ENCODE measurements at regions not wholly inside any gene's neighbourhood (a gene's known extent, or its start where the extent isn't known, plus 50 kb on each side); places are given as distances from the start of the nearest gene placed in this dataset.
"Not testable (repeated sequence)": the region's sequence is repeated elsewhere in the genome, so short reads cannot be mapped to it uniquely, and the experiment has no call there.

DNA sequence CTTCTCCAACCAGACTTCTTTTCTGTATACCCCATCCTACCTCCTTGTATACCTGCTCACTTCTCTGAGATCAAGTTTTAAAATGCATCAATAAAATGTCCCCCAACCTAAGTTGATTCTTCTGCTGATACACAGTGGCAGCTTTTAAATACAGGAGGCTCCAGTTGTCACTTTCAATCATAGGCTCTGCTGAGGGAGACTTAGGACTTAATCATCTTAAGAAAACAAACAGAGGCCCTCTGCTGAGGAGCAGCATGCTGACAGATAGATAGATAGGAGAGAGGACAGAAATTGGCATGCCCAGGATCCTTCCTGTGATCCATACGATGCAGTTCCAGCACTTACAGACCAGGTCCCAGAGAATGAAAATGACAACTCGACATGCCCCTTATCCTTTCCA, 311.0 kb upstream of the PROX1 start:
- DNase-seq: no peak

DNA sequence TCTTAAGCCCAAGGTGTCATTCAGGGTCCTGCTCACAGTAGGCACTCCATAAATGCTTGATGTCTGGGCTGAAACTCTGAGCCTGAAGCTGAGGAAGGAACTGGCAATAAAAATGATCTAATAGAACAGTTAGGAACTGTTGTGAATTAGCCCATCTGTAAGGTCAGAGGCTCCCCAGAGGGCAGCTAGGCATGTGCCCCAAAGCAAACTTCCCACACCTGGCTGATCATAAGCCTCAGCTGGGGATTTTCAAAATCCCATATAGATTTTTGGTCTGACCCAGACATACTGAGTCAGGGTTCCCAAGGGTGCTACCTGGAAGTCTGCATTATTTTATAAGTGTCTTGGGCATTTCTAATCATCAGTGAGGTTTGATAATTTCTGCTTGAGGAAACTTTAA, 309.4 kb upstream of the PROX1 start:
- no peak for DNase-seq

DNA sequence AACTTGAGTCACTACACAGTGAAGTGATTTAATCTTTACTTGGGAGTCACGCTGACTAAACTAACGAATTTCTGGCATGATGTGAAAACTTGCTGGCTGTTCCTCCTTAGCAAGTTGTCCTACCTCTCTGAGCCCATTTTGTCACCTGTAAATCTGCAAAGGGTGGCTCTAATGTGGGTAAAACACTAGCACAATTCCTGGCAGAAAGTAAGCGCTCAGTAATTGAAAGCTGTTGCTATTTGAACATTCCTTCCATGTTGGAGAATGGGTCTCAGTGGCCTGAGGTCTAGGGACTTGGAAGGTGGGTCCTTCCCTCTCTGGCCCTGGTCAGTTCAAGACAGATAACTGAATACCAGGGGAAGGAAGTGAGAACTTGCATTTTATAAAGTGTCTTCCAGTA, 309.0 kb upstream of the PROX1 start:
- DNase-seq: no peak

DNA sequence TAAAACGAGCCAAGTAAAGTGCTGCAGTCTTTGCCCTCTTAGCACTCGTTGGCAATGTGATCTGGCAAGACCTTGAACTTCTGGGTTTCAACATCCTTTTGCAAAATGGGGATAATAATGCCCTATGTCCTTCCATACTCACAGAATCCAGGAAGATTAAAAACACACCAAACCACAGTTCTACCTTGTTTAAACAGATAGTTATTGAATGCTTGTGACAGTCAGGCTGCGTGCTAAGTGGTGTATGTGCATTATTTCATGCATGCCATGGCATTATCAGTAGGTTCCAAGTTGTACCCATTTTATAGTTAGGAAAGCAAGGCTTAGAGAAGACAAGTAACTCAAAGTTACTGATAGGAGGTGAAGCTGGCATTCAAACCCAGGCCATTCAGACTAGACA, 308.6 kb upstream of the PROX1 start:
- no peak for DNase-seq

DNA sequence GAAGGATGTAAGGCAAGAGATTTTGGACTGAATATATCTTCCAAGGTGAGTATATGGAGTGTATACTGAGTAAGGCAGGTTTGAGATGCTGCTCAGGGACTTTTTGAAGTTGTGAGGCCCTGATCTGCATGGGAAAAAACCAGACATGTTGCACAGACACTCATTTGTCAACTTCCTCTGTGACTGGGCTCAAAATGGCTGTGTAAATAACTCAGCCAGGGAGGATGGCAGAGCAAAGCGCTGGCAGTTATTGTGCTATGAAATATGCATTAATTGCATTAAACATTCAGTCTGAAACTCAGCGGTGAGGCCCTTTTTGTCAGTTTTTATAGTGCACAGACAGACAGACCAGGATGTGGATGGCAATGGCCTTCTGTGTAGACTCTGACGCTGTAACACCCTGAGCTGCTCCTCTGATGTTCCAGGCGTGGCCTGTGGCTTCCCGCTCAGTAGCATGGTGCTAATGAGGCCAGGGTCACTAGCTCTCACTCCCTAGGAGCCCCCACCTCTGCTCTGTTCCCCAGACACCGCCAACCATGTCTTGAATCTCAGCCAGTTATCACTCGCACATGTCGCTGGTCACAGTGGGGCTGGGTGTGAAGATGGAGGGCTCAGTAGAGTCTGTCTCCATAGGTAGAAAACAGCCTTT, 307.0 kb upstream of the PROX1 start:
- DNase-seq: no peak

DNA sequence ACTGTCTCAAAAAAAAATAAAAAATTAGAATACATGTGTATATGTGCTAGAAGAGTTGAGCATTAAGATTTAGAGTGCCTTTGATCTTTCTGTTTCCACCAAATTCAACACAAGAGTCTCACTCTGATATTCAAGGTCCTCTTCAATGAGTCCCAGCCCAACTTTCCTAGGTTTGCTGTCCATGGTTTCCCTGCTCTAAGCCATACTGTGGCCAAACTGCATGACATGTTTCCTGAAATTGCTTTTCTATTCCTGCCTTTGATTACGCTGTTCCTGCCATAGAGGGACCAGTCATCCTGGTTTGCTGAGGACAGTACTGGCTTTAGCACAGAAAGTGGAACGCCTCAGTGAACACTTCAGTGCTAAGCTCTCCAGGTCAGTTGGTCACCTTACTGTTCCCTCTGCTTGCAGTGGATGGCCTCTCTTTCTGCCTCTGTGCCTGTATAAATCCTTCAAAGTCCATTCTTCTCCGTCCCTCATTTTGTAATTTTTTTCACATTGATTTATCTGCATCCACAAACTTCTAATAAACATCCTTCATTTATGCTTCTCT, 305.9 kb upstream of the PROX1 start:
- no peak for DNase-seq

DNA sequence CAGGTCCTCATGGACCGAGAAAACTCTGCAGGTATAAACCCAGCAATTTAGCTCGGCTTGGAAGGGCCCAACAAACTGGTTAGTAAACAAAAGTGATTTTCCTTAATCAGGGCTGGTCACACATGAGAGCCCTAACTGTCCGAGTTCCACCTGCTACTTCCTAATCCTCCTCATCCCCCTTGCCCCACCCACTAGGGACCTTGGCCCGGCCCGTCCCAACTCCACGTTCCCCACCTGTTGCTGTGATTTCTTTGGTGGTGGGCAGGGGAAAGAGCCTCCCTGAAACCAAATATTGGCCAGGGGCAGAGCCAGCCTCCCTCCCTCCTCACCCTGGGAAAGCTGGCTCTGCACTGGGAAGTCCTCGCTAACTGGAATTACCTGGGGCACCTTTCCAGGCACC, 304.2 kb upstream of the PROX1 start:
- no peak for DNase-seq

DNA sequence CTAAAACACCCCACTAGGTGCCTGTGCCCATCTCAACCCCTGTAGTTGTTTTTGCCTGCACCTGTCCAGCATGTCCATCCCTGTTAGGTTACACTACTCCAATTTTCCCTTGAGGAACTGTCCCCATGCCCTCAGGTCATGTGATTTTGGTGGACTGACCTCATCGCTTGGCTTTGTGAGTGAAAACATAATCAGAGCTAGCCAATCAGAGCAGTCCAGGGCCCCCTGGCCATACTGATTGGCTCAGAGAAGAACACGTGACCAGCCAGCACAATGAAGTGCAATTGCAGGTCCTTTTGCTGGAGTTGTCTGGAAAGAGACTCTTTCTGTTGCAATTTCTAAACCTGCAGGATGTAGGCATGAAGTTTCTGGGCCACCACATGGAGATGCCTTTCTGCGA, 303.3 kb upstream of the PROX1 start:
- no peak for DNase-seq

DNA sequence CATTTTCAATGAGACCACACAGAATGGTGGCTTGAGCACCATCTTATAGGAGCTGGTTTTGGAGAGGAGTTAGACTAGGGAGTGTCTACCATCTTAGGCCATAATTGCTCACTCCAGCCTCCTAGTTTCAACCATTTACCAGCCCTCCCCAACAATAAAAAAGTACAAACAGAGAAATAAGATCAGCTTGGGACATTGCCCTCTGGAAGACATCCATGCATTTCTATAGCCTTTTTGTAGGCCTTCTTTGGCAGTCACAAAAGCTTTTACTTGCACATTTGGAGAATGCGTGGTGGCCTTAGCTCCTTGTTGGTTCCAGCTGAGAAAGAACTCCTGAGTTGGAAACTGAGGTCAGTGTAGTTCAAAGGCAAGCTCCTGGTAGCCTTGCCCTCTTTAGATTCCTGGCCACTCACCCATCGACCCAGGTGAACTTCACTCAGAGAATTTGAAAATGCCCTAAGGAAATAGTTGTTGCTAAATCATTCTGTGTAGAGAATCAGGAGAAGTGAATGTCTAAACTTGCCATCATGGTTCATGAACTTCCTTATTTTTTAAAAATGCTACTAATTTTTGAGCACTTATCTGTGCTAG, 301.7 kb upstream of the PROX1 start:
- DNase-seq: no peak

DNA sequence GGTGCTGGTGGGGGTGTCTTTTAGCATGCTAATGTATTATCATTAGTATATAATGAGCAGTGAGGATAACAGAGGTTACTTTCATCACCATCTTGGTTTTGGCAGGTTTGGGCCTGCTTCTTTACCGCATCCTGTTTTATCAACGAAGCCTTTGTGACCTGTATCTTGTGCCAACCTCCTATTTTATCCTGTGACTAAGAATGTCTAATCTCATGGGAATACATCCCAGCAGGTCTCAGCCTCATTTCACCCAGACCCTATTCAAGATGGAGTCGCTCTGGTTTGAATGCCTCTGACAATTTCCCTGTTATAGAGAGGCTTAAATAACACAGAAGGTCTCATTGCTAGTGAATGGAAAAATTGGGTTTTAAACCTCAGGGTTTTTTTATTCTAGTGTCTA, 300.8 kb upstream of the PROX1 start:
- DNase-seq: no peak

DNA sequence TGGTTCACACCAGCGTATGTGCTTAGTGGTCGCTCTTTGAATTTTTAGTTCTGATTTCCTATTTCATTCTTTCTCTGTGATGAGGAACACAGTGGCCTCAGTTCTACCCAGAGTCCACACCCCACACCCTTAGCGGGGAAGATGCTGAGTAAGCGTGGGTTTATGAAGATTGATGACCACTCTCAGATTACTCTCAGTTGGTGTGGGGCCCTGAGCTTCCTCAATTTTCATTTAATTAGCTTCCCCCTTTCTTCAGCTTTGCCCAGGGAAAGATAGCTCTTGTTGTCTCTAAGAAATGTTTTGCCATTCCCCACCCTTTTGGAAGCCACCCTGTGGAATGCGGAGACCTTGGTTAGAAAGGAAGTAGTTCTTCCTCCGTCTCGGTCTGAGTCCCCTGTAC, 299.9 kb upstream of the PROX1 start:
- DNase-seq: no peak

DNA sequence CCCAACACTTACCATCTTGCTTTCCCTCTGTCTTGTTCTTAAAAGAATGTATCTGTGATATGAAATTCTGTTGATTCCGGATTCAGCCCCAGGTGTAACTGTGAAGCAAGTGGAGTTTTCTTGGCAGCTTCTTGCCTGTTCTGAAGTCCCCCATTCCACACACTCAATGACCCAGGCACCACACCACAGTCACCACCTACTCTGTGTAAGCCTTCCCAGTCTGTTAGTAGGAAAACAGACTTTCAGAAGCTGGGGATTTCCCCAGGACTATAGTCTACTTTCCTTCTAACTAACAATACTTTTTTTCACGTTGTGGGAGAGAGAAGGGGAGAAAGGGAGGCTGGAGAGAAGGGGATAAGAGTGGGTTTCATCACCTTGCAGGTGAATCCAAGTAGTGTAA, 299.1 kb upstream of the PROX1 start:
- DNase-seq: no peak

DNA sequence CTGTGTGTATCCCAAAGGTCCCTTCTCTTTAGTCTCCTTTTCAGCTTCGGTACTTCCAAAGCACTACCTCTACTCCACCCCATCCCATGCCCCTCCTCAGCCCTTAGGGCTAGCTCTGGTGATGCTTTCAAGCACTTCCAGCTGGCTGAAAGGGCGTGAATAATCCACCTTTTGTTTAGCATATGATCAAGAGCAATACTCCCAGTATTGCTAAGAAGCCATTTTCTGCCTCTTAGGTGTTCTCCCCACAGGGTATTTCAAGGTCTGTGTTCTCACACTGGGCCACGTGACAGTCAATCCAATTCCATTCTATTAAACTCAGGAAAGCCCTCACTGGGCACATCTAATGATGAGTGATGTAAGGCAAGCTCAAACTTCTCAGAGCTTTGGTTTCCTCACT, 298.5 kb upstream of the PROX1 start:
- no peak for DNase-seq

DNA sequence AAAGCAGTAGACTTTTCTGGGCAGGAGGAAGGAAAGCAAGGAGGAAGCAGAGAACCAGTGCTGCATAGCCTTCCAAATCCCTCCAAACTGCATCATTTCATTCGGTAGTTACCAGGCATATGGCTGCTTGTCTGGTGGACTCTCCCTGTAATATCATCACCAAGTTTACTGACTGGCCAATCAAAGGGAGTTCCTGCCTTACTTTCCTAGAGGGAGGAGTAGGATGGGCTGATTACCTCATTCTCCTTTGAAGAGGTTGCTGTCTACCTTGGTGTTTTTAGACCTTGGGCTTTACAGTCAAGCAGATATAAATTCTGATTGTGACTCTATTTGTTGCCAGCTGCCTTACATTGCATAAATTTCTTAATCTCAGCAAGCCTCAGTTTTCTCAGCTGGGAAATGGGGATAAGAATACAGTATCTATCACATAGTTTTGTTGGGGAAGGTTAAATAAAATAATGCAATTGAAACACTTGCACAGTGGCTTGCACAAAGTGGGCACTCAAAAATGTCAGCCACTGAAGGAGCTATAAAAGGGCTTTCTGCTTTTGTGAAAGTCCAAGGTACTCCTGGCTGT, 297.3 kb upstream of the PROX1 start:
- DNase-seq: no peak

DNA sequence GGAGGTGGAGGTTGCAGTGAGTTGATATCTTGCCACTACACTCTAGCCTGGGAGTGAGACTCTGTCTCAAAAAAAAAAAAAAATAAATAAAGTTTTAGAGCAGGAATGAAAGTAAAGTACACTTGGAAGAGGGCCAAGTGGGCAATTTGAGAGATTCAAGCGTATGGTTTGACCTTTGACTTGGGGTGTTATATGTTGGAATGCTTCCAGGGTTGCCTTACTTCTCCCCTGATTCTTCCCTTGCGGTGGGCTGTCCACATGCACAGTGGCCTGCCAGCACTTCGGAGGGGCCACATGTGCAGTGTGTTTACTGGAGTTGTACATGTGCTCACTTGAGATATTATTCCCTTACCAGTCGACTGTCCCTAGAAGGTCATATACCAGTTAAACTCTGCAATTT, 295.5 kb upstream of the PROX1 start:
- DNase-seq: no peak

DNA sequence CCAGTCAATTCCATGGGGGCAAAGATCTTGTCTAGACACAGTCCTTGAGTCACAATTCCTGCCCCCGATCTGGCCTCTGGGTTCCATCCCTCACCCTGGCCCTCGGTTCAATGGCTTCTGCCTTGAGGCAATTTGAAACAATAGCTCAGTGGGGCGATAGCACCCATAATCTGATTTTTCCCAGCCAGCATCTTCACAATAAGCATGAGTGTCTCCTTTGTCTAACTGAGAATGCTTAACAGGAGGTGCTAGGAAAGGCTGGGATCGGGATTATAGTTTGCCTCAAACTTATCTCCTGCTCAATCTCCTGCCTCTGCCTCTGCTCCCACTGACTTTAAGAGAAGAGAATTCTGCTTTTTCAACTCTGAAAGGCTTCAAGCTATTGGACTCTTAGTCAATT, 293.9 kb upstream of the PROX1 start:
- no peak for DNase-seq

DNA sequence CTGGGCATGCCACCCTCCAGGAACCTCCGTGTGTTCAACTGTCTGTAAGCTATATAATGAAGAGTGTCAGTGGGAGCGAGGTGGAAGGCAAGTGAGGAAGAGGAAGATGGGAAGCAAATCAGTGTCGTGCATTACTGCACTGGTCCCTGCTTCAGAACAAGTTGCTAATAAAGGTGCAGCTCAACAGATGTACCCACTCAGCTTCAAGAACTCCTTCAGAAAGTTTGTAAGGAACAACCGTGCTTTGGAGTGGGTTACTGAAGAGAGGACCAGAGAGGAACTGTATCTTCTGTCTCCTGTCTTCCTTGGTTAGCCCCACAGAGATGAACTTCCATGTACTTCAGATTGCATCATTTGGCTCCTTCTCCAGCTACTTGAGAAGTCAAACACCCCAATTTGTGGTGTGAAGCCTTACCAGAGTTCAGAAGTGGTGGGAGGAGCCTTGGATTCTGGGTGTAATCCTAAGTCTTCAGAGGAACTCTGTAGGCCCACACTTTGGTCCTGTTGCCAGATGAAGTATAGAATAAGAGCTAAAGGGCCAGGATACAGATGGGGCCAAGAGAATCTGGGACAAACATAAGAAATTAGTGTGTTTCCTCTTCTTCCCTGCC, 290.5 kb upstream of the PROX1 start:
- no peak for DNase-seq

DNA sequence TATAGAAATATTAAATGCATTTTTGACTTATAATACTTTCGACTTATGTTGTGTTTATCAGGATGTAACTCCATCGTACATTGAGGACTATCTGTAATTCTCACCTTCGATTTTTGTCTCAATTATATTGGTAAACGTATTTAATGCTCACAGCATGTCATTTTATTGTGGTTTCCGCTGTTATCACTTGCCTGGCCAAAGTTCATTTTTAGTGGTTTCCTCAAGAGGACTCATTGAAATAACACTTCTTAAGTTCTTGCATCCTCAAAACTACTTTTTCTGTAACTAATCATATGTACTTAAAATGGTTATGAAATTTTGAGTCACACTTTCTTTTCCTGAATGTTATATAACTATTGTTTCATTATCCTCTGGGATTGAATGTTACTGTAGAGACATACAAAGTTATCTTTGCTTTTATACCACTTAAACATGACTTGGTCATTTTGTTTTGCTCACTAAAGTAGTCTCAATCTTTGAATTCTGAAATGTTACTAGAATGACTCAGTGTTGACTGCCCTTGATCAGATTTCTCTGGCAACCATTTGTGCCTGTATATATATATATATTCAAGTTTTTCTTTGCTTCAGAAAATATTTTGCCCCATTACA, 289.6 kb upstream of the PROX1 start:
- DNase-seq: no peak

DNA sequence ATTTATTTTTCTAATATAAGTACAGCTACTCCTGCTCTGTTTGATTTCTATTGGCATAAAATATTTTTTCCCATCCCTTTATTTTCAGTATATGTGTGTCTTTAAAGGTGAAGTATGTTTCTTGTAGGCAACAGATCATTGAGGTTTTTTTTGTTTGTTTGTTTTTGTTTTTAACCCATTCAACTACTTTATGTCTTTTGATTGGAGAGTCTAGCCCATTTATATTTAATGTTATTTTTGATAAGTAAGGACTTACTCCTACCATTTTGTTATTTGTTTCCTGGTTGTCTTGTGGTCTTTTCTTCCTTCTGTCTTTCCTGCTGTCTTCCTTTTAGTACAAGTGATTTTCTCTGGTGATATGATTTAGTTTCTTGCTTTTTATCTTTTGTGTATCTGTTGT, 285.1 kb upstream of the PROX1 start:
- no peak for DNase-seq

DNA sequence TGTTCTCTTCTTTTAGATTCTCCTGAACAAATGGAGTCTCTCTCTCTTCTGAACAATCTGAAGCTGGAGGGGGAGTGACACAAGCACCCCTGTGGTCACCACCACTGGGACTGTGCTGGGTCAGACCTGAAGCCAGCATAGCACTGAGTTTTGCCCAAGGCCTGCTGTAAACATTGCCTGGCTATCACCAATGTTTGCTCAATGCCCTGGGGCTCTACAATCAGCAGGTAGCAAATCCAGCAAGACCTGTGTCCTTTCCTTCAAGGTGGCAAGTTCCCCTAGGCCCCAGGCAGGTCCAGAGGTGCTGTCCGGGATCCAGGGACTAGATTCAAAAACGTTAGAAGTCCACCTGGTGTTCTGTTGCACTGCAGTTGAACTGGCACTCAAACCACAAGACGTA, 282.8 kb upstream of the PROX1 start:
- DNase-seq: no peak

DNA sequence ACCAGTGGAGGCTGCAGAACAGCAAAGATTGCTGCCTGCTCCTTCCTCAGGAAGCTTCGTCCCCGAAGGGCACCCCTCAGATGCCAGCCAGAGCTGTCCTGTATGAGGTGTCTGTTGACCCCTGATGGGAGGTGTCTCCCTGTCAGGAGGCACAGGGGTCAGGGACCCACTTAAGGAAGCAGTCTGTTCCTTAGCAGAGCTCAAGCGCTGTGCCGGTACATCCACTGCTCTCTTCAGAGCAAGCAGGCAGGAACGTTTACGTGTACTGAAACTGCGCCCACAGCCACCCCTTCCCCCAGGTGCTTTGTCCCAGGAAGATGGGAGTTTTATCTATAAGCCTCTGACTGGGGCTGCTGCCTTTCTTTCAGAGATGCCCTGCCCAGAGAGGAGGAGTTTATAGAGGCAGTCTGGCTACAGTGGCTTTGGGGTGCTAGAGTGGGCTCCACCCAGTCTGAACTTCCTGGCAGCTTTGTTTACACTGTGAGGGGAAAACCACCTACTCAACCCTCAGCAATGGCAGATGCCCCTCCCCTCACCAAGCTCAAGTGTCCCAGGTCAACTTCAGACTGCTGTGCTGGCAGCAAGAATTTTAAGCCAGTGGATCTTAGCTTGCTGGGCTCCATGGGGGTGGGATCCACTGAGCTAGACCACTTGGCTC, 275.8 kb upstream of the PROX1 start:
- not testable (repeated sequence) for DNase-seq

DNA sequence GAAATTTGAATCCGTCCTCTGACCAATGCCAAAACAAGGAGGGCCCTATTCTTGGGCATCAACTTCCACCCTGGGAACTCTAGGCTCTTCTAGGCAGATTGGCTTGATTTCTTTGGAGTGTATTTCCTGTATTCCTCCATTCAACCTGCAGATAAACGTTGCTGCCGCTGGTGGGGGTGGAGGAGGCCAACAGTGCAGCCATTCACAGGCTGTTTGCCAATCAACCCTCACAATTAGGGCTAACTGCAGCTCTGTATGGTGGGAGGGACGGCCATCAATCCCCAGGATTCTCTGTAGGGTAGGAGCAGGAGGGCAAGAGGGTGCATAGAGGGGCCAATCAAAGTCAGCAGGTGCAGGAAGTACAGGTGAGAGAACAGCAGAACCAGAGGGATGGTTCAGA, 273.1 kb upstream of the PROX1 start:
- no peak for DNase-seq
